ENCODE measurements at regions not wholly inside any gene's neighbourhood (a gene's known extent, or its start where the extent isn't known, plus 50 kb on each side); places are given as distances from the start of the nearest gene placed in this dataset.
A peak's percentile ranks its signal among the peaks of the same experiment; 100 is the strongest.
"Not testable (repeated sequence)": the region's sequence is repeated elsewhere in the genome, so short reads cannot be mapped to it uniquely, and the experiment has no call there.

DNA sequence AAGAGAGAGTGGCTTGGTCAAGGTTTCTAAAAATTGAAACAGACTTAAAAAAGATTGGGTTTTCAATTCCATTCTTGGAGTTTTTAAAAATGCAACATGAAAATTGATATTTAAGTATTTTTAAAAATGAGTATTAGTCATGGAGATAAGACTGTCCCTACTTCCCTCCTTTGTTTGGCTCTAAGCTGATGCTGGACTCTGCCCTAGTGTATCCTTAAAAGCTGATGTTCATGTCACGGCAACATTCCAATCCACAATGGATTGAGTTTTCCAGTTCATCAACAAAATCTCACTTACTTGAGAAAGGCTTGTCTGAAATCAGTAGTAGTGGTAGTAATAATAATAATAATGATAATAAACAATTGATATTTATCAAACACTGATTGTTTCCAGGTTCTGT, 119.0 kb upstream of the SLC38A2 start:
- no peak for DNase-seq (ENCODE audit: low spot score)

- peak; percentile 28 for DNase-seq (ENCODE audit: low spot score)
Measured at GRCh38 chr12:46490635-46491034, 118.1 kb upstream of the SLC38A2 start.

GRCh38 chr12:46489951-46490388, 117.4 kb upstream of the SLC38A2 start:
- DNase-seq (ENCODE audit: low spot score) = no peak

GRCh38 chr12:46487567-46488131, 115.1 kb upstream of the SLC38A2 start:
- DNase-seq (ENCODE audit: low spot score) = no peak

DNA sequence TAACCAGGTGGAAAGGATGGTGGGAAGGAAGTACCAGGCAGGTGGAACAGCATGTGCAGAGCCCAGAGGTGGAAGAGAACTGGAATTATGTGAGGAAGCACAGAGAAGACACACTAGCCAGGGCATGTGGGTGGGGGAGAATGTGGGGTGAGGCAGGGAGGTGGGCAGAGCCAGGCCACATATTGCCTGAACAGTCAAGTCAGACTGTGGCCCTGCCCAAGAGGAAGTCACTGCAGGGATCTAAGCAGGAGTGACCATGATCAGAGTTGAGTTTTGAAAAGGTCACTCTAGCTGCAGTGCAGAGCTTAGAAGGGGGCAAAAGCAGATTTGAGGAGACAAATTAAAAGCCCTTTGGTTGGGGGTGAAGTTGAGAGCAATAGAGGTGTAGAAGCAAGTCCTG, 114.0 kb upstream of the SLC38A2 start:
- no peak for DNase-seq (ENCODE audit: low spot score)

DNA sequence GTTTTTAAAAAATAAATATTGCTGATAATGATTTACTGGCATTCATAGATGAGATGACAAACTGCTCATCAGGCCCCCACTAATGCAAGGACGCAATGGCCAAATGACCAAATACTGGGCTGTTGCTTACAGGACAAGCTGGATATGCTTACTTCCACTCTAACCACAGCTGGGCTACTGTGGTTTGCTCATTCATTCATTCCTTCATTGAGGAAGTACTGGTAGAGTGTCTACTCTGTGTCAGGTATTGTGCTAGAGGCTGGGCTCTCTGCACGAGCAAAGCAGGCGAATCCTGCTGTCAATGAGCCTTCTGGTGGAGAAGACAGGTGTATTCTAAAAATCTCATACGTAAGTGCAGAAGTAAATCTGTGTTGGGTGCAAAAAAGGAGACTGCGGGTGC, 113.3 kb upstream of the SLC38A2 start:
- no peak for DNase-seq (ENCODE audit: low spot score)

GRCh38 chr12:46484396-46485061, 112.0 kb upstream of the SLC38A2 start:
- DNase-seq (ENCODE audit: low spot score) = no peak

- DNase-seq (ENCODE audit: low spot score) = peak; percentile 34
Measured at GRCh38 chr12:46483572-46484395, 111.2 kb upstream of the SLC38A2 start.

GRCh38 chr12:46480724-46481123, 108.2 kb upstream of the SLC38A2 start:
- DNase-seq (ENCODE audit: low spot score) = no peak

DNA sequence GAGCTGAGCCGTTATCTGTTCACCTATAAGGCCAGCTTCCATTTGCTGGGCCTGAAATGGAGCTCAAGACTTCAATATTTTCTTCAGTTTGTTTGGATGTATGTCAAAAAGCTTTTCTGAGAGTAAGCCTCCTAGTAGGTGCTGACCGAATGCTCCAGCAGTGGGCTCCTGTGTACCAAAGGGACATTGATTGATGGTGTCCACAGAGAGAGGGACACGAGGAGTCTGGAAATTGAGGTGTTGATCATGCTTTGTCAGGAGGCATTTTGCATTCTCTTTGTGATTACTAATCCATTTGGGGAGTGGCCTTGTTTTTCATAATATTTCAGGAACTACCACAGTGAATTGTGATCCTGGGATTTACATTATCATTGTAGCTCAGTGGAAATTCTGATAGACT, 107.7 kb upstream of the SLC38A2 start:
- no peak for DNase-seq (ENCODE audit: low spot score)

DNA sequence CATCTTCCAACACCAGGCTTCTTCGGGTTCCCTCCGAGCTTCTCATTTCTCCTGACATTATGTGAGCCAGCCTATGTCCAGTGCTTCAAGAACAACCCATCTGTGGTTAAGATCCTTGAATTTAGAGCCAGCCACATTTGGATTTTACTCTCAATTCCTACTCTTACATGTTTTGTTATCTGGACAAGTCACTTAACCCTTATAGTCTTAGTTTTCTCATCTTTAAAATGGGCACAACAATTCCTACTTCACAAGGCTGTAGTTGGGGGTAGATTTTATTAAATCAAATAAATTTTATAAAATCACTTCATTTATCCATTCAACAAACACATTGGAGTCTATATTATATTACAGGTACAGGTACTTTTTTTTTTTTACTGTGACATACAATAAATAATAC, 105.5 kb upstream of the SLC38A2 start:
- DNase-seq (ENCODE audit: low spot score) = no peak

- DNase-seq (ENCODE audit: low spot score) = no peak
Measured at GRCh38 chr12:46477541-46477940, 105.0 kb upstream of the SLC38A2 start.

- no peak for DNase-seq (ENCODE audit: low spot score)
Measured at GRCh38 chr12:46475972-46476645, 103.5 kb upstream of the SLC38A2 start.

DNA sequence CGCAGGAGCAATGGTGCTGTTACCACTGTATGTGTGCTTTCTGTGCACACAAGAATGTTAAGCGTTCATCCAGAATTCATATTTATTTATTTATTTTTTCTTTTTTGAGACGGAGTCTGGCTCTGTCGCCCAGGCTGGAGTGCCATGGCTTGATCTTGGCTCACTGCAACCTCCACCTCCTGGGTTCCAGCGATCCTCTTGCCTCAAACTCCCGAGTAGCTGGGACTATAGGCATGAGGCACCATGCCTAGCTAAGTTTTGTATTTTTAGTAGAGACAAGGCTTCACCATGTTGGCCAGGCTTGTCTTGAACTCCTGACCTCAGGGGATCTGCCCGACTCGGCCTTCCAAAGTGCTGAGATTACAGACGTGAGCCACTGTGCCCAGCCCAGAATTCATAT, 101.8 kb upstream of the SLC38A2 start:
- not testable (repeated sequence) for DNase-seq (ENCODE audit: low spot score)

GRCh38 chr12:46473634-46474329, 101.2 kb upstream of the SLC38A2 start:
- peak; percentile 90 for DNase-seq (ENCODE audit: low spot score)

DNA sequence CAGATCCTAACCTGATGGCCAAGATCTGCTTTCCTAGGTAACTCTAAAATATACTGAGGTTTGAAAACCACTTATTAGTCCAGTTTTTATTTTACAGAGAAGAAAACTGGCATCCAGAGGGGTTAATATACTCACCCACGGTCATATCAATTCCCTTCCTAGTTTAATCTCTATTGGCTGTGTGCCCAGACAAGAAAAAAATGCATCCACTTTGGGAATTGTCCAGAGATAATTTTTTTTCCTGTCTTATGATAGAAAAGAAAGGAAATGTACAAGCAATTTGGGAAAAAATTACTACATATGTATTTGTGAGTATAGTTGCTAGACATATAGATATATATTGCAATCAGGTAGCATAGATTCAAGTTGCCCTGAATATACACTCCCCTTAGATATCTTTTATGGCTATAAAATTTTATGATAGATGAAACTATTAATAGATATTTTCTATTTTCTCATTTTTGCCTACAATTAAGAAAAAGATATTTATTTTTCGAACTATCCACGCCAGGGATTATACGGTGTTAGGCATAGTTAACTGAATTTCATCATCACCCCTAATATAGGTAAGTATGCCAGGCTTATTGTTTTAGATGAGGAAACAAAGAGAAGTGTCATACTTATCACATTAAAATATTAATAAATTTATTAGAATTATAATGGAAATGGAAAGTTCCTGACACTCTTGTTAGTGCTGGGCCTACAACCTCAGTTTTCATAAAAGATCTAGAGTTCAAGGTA, 100.5 kb upstream of the SLC38A2 start:
- peak; percentile 24 for DNase-seq (ENCODE audit: low spot score)

GRCh38 chr12:46472144-46472705, 99.7 kb upstream of the SLC38A2 start:
- no peak for DNase-seq (ENCODE audit: low spot score)

DNA sequence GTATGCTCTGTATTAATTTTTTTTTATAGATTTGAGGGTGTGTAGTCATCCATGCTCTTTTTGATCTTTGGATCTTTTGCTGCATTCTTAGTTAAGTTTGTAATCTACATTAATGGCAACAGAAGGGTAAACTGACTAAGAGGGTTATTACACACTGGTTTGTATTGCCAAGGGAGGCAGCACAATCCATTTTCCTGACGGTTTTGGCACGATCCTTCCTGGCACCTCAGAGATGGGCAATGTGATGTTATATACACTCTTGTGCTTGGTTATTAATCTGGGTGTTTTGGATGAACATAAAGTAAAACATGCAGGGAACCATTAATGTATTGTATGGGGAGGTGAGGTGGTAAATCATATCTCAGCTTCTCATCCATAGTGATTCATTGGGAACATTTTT, 98.8 kb upstream of the SLC38A2 start:
- no peak for DNase-seq (ENCODE audit: low spot score)

DNA sequence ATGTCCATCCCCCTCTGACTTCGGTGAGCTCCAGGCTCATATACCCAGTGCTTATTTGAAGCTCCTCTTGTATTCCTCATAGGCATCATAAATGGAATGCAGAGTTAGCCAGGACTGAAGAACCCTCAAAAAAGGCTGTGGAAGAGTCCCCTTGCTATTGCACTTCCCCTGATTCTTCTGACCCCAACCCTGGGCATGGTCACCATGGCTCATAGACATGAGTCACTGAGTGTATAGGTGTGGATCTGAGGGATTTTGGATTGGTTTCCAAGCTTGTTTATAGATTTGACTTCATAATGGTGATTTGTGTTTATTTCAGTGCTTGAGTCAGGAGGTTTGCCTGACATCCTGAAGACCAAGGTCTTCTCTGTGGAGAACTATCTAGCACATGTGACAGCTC, 98.4 kb upstream of the SLC38A2 start:
- DNase-seq (ENCODE audit: low spot score) = no peak

DNA sequence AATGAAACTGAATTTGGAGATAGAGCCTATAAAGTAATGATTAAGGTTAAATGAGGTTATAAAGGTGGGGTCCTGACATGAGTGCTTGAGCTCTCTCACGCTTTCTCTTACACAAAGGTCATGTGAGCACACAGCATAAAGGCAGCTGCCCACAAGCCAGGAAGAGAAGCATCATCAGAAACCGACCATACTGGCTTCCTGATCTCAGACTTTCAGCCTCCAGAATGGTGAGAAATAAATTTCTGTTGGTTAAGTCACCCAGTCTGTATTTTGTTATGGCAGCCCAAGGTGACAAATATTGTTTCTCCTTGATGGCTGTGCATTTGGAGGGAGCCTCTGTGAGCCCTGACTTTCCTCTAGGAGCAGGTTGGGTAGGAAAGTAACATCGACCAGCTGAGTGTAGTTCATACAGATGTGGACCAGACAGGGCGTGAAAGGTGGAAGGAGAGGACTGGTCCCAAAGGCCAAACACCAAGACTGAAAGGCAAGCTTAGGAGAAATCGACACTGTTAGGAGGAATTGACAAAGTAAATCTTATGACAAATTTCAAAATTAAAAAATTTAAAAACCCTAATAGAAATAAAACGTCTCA, 97.6 kb upstream of the SLC38A2 start:
- DNase-seq (ENCODE audit: low spot score) = no peak

DNA sequence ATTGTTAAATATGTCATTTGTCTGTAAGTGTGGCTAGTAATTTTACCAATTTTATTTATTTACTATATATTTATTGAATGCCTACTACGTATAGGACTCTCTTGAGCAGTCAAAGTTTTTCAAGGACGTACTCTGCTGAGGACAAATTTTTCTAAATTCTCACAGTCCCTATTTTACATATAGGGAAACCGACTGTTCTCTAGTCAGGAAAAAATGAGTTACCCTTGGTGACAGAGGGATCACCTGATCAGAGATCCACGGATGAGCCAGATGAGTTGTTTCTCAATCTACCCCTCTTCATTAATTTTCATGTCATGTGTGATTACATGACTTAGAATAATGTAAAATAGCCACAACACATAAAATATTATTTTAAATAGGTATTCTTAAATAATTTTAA, 96.2 kb upstream of the SLC38A2 start:
- DNase-seq (ENCODE audit: low spot score) = no peak
